ENCODE measurements at regions not wholly inside any gene's neighbourhood (a gene's known extent, or its start where the extent isn't known, plus 50 kb on each side); places are given as distances from the start of the nearest gene placed in this dataset.

DNA sequence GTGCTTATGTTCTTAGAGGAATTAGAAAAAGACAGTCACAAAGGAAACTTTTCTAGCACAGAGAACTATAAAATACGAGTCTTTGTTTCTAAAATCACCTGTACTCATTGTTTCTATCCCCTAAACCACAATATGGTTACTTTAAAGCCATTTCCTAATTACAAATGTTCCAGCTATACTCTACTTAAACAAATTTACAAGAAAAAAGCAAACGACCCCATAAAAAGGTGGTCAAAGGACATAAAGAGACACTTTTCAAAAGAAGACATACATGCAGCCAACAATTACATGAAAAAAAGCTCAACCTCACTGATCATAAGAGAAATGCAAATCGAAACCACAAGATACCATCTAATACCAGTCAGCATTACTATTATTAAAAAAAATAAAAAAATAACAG, 447.3 kb downstream of the RAB28 start:
- no peak for DNase-seq (ENCODE audit: low read depth)

DNA sequence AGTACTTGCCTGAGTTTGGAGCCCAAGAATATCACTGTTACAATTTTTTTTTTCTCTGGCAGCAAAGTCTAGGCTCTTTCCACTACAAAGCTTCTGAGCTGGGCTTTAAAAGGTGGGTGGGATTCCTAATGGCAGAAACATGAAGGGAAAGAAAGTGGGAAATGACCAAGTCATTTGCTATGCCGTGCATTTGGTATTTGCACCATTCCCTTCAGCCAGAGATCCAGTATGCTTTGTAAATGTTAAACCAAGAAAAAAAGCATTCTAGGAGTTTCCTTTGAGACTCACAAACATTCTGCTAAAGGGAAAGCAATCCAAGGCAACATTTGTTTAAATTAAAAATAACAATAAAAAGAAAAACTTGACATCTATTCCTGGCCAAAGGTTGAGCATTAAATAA, 451.2 kb downstream of the RAB28 start:
- DNase-seq (ENCODE audit: low read depth), result no peak

DNA sequence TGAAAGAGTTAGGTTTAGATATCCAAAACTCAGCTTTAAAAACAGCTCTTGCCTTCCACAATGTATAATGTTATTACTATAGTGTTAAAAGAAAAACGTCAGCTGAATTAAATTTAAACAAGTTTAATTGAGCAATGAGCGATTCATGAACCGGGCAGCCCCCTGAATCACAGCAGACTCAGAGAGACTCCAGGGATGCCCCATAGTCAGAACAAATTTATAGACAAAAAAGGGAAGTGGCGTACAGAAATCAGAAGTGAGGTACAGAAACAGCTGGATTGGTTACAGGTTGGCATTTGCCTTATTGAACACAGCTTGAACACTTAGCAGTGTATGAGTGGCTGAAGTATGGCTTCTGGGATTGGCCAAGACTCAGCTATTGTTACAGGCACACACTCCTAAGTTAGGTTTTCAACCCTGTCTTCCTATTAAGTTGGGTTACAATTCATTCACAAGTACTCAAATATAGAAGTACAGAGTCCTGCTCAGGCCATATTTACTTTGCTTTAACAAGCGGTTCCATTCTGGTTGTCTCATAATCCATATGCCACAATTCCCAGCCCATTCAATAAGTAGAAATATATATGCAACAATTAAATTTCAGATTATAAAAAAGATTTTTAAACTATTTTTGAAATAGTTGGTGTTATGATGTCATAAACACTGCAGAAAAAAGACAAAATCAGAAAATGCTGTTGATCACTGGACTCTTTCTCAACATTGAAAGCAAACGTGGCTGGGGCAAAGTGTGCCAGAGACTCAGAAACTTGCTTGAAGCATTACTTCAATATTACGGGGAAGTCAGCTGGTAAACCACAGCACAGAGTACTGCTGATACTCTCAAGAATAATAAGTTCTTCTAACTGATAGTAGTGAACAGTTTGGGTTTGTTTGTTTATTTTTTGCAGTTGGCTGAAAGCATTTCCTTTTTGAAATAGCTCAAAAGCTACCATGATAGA, 459.7 kb downstream of the RAB28 start:
- no peak for DNase-seq (ENCODE audit: low read depth)

DNA sequence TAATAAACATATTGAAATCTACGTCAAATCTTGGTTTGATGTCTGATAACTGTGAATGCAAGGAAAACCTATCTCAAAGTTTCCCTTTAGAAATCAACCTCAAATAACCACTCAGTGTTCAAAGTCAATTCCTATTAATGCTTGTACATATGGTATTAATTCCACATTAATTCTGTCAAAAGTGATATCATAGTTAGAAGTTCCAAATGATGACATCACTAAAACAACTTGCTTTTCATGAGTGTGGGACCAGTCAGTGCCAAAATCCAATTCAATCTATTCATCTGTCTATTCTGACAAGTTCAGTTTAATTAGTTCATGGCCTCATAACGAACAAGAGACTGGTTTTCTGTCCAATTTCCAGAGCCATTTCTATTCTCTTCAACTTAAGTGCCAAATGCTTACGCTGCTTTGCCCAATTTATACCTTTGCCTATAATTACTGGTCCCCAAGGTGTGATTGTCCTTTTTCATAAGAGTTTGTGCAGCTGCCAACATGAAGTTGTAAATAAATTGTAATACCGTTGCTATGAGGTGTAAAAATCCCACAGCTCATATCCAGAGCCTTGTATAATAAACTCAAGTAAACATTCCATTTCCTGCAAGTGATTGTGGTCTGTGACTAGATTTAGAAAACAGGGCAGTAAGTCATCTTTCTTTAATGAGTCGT, 476.2 kb downstream of the RAB28 start:
- no peak for DNase-seq (ENCODE audit: low read depth)

DNA sequence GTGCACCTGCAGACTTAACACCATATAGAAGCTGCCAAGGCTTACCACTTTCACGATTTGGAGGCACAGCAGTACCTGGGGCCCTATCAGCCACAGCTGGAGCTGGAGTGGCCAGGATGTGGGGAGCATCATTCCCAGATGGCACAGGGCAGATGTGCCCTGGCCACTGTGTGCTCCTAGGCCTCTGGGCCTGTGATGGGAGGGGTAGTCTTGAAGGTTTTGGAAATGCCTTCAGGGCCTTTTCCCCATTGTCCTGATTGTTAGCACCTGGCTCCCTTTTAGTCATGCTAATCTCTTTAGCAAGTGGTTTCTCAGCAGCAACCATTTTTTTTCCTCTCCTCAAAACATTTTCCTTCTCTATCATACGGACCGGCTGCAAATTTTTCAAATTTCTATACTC, 490.2 kb downstream of the RAB28 start:
- DNase-seq (ENCODE audit: low read depth), result no peak

DNA sequence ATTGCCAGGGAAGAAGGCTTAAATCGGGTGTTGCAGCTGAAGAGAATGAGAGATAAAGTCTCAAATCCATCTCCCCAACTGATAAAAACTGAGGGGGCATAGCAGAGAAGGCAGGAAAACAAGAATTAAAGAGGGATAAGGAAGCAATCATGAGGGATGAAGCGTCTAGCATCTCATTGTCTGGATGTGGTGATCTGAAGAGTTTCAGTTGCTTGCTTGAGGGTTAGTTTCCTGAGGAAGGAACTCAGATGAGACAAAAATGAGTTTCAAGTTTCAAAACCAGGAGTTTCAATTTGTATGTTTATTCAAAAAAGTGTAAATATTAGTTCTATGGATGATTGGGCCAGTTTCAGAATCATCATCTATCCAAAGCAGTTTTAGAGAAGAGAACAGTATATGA, 496.9 kb downstream of the RAB28 start:
- DNase-seq (ENCODE audit: low read depth), result no peak

DNA sequence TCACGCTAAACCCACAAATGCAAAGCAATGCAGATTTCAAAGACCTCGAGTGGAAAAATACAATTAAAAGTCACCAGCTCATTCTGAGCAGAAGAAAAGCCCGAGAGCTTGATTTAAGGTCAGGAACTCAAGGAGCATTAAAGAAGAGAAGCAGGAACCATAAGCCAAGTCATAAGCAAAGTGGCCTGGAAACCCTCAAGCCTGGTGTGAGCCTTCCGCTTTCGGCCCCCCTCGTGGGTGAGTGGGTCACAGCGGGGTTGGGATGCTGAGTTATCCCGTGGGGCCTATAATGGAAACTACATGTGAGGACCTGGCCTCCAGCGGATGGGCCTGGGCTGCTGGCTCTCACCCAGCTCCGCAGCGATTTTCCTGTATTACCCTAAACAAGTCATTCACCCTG, 504.3 kb downstream of the RAB28 start:
- DNase-seq (ENCODE audit: low read depth), result no peak

DNA sequence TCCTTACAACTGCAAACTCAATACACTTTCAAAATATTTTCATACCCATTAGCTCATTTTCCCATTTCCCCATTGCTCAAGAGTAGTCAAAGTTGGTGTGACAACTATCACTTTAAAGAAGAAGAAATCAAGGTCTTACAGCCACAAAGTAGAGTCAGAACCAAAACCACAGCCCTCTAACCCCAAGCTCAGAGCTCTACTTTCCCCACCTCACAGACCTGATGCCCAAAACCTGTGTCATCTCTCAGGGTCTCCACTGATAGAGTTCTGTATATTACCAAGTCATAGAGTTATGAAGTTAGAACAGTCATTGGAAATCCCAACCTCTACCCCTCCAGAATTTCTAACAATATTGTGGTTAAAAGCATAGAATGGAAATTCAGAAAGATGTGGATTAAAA, 505.8 kb downstream of the RAB28 start:
- no peak for DNase-seq (ENCODE audit: low read depth)

DNA sequence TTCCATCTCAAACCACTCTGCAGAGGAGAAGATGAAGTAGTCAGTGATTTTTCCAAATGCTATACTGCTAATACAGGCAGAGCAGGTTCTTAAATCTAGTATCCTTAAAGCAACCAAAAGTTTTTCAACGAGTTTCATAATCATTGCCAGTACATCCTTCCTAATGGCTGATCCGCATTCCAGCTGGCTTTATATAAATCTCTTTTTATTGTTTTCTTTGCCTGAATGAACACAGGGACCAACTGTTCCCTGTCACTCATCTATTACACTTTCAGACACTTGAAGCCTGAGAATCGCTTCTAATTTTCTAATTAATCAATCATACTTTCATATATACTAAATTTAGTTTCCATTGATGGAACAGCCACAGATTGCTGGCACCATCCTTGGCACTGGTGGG, 508.6 kb downstream of the RAB28 start:
- DNase-seq (ENCODE audit: low read depth), result no peak

DNA sequence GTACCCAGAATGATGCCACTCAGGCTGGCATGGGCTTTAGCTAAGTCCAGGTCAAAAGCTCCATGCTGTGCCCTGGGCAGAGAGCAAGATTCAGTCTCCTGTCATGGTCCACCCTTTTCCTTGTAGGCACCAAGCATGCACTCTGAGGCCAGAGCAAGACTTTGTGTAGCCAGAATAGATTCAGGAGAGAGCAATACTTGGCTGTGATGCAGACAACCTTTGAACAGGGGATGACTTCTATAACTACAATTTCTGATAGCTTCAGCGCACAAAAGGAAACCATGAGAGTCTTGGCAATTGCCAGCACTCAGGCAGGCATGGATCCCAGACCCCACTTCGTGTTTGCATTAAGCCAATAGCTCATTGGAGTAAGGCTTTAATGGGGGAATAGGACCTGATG, 510.6 kb downstream of the RAB28 start:
- DNase-seq (ENCODE audit: low read depth), result no peak

DNA sequence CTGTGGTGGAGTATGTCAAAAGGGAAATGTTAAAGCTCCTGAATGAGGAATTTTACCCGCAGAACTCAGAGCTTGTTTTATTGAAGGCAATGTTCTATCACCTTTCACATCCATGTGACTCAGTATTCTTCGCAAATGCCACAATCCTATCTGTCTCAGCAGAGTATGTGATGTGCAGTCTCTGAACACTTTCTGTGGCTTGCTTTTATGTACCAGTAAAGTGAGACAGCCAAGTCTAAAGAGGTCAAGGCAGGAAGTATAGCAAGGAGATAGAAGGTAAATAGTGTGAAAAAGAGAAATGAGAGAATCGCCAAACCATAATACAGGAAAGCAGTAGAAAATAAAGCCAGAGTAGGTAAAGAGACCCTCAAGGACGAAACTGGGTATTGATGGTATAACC, 515.8 kb downstream of the RAB28 start:
- DNase-seq (ENCODE audit: low read depth), result no peak

DNA sequence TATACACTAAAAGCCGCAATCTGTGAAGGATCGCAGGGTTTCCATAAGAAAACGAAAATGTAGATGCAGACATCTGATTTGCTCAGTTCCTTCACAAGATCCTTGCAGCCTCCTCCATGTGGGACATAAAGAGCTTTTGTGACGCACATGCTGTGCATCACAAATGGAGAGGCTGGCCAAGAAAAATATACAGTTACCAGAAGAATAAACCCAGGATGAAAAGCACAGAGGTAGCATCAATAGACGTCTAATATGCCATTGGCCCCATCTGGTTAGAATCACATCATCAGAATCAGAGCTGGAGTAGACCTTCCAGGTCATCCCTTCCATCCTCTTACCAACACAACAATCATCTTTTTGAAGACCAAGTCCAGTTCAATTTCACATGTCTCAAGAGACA, 517.4 kb downstream of the RAB28 start:
- no peak for DNase-seq (ENCODE audit: low read depth)

DNA sequence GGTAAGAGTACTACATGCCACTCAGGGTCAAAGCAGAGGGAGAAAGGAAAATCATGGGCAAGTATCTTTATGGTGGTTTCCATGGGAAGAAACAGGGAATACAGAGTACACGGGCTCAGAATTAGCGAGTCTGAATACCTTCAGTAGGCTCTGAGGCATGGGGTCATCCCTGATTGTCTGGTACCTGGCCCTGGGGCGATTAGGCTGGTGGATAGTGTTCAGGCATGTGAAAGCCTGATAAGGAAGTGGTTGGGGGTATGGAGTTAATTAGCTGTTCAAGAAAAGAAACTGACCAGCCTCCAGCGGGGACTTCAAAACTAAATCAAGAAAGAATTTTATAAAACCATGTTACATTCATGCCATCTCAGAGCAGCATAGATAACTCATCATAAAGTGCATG, 518.8 kb downstream of the RAB28 start:
- DNase-seq (ENCODE audit: low read depth), result no peak

DNA sequence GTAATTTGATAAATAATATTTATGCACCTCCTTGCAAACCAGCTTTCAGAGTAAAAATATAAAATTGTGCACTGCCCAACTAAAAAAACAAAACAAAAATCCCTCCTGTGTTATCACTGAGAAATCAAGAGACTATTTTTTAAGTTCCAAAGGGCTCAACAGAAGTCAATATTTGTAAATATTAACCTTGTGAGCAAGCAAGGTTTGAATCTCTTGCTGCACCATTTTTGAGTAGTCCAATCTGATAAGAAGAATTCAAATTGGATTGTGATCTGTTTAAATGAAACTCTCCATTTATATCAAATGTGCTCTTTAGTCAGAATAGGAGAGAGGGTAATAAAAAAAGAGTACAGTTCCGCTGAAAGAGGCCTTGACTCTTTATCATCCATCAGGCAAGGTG, 520.2 kb downstream of the RAB28 start:
- DNase-seq (ENCODE audit: low read depth), result no peak

DNA sequence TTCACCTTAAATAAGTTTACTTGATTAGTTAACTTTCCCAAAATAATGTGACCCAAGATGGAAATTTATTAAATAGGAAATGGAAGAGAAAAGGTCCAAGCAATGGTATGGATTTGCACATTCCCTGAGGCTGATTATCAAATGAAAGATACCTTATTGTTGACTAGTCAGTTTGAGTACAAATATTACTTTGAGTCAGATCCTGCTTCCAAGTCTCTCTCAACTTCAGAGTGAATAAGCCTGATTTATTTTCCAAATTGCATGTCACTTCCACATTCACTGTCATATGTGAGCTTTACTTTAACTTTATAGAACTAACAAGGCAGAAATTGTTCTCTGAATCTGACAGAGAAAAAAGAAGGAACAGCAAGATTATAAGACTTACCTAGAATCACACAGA, 520.8 kb downstream of the RAB28 start:
- no peak for DNase-seq (ENCODE audit: low read depth)

DNA sequence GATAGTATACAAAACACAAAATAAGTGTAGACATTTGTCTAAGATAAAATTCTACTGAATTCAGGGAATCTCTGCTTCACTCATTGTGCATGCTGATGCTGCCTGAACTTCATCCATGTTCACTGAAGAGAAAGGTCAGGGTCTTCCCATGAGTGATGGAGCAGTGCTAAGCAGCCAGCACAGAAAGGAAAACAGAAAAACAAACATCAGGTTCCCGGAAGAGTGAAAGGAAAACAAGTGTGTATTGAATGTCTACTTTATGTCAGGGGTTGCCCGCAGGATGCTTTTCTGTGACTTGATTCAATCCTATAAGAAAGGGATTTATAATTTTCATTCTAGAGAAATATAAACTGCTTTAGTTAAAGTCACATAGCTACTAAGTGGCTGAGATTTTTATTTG, 522.4 kb downstream of the RAB28 start:
- no peak for DNase-seq (ENCODE audit: low read depth)

DNA sequence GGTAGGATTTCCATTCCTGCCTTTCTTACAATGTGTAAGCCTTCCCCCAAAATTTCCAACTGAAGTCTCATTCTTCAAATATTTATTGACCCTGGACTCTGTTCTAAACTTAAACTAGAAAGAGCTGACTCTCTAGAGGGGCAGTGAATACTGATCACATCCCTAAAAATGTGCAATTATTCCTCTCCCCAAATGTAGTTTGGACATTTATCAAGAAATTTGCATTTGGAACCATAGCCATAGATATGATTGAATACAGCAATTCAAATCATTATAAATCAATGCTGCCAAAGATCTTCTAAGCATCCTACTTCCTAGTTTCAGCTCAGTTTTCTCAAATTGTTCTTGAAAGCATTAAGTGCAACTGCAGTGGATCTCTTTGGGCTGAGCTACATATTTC, 525.7 kb downstream of the RAB28 start:
- DNase-seq (ENCODE audit: low read depth), result no peak

DNA sequence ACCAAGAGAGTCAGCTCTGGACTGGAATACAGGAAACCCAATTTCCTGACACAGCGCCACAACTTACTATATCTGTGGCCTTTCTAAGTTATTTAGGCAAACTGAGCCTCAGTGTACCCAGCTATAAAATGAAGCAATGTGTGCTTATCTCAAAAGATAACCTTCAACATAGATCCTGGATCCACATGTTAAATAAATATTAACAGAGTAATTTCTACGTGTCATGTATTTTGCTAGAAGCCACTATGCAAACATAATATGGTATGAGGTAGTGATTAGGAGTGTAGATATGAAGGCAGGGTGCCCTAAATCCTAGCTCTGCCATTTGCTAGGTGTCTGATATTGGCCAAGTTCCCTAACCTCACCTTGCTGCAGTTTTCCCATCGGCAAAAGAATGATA, 527.0 kb downstream of the RAB28 start:
- DNase-seq (ENCODE audit: low read depth), result no peak

DNA sequence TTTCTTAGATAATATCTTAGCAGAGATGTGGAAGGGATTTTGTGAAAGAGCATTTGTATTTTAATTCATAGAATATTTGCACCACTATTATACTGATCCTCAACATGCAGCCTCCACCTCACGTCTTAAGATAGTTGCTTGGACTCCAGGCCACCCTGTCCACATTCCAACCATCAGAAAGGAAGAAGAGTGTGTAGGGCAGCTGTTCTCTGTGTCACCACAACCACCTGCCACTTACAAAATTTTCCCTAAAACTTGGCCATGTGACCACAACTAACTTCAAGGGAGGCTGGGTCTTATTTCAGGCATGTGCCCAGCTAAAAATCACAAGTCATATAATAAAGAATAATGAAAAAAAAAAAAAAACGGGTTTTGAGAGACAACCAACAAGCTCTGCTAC, 528.1 kb downstream of the RAB28 start:
- no peak for DNase-seq (ENCODE audit: low read depth)

DNA sequence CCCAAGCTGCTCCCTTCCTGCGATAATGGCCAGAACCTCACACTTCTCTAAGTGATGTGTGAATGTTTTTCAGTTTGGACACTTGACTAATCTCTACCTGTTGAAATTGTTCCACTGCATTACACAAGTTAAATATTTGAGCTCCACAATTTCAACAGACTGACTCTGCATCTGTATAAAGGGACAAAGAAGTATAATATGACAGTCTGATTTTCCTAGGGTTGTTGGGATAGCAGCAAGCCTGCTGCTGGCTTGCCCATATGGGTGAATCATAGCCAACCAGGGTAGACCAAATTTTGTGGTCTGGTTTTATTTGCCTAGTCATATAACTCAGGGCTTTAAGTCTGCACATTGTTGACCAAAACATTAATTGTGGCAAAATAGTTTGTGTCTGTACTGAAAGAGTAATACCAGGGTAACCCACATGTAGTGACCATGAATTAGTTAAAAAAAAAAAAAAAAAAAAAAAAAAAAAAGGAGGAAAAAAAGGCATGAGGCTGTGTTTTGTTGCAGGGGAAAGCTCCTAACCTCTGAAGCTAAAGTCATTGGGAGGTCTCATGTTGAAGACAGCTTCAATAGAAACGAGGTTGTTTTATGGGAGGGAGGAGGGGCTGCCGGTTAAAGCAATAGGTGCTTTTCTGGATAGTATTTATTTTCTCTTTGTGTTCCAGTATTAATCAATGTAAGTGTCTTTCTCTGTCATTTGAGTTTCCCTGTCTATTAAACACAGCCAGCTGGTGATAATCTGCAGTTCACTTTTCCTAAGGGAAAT, 534.2 kb downstream of the RAB28 start:
- no peak for DNase-seq (ENCODE audit: low read depth)

DNA sequence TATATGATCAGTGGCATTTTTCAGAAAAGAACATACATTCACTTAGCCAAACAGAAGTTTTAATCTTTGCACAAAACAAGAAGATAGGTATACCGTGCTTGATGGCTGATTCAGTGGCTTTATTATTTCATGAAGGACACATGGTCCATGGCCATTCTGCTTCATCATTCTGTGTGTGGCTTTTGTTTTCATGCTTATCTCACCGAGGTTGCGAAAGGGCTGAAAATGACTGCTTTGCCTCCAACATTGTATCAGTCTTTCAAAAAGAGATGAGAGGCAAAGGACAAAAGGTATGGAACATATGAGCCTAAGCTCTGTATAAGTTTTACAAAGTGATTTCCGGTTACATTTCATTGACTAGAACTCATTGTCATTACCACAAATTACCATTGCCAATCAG, 541.1 kb downstream of the RAB28 start:
- DNase-seq (ENCODE audit: low read depth), result no peak

DNA sequence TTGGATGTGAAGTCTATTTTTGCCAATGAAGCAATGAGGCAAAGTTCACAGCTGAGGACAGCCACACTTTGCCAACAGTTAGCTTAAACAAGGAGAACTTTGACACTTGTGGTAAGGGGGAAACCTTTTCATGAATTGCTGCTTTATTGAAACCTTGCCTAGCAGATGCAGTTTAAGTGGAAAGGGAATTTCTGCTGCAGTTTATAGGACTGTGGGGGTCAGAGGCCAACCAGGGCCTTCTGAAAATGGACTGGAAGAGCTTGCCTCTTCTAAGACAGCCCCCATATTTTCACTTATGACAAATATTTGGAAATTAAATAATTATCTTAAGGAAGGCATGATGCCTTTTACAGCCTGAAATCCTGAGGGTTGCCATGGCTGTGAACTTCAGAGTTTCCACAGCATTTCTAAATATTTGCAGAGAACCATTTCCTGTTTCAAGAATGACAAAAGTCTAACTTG, 550.3 kb downstream of the RAB28 start:
- no peak for DNase-seq (ENCODE audit: low read depth)
